Erythroblast (primary cell): ENCODE measurements at regions not wholly inside any gene's neighbourhood (a gene's known extent, or its start where the extent isn't known, plus 50 kb on each side); places are given as distances from the start of the nearest gene placed in this dataset.

Source experiments
- GATA1 ChIP-seq: IDR thresholded peaks from 2 replicates; pipeline ENCODE4 v1.6.1; 2011; ENCODE audit warnings: low read depth, mild to moderate bottlenecking, control low read depth, low read length, moderate library complexity
- POLR2A ChIP-seq: IDR thresholded peaks from 2 replicates; pipeline ENCODE4 v1.6.1; 2011; ENCODE audit warnings: mild to moderate bottlenecking, low read length

DNA sequence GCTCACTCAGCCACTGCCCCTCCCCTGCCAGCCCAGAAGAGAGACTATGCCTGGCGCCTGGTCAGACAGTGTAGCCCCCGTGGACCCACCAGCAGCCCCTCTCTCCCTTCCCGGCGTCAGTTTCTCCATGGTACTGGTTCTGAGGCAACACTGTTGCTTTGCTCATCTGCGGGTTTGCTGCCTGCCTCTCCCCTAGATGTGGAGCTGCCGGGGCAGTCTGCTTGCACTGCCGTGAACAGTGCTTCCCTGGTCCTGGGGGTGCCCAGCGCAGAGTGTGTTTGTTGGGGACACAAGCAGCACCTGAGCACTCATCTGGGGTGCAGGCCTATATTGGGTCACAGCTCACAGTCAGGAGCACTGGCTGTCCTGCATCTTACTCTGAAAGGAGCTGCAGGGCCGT, 309.9 kb downstream of the NDUFA10 start:
- no peak for TF ChIP-seq POLR2A
- no peak for TF ChIP-seq GATA1
